ENCODE measurements at regions not wholly inside any gene's neighbourhood (a gene's known extent, or its start where the extent isn't known, plus 50 kb on each side); places are given as distances from the start of the nearest gene placed in this dataset.

DNA sequence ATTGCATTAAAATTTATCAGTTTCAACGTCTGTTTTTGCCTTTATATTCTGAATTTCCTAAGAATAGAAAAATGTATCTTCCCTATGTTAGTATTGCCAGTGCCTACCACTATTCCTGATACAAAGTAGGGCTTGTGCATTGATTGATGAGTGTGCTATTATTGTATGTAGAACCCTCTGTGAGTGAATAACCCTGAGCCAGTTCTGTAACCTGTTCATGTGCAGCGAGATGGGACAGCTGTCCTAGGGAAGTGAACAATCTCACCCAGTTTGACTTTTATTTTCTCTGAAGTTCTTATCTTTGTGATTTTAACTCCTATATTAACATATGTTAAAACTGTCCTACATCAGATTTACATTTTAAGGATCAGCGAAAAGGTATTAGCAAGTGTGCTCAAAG lies 178.4 kb upstream of the ADO start:
- TF ChIP-seq, protein P1, sequence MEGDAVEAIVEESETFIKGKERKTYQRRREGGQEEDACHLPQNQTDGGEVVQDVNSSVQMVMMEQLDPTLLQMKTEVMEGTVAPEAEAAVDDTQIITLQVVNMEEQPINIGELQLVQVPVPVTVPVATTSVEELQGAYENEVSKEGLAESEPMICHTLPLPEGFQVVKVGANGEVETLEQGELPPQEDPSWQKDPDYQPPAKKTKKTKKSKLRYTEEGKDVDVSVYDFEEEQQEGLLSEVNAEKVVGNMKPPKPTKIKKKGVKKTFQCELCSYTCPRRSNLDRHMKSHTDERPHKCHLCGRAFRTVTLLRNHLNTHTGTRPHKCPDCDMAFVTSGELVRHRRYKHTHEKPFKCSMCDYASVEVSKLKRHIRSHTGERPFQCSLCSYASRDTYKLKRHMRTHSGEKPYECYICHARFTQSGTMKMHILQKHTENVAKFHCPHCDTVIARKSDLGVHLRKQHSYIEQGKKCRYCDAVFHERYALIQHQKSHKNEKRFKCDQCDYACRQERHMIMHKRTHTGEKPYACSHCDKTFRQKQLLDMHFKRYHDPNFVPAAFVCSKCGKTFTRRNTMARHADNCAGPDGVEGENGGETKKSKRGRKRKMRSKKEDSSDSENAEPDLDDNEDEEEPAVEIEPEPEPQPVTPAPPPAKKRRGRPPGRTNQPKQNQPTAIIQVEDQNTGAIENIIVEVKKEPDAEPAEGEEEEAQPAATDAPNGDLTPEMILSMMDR (IDR thresholded peaks at IDR 0.05), result no peak
- no peak for TF ChIP-seq POLR2A (IDR thresholded peaks at IDR 0.05)

All from testis (tissue), 2 donors.